HEK293 (cell line): ENCODE measurements at regions not wholly inside any gene's neighbourhood (a gene's known extent, or its start where the extent isn't known, plus 50 kb on each side); places are given as distances from the start of the nearest gene placed in this dataset.

Experiments
- CTCF ChIA-PET: fragments of 350-600 bp; formaldehyde crosslinking; extraction: SDS; loops from one replicate; lab custom pipeline; 2021; ENCODE audit warnings: antibody characterized with exemption; lab: Yijun Ruan, JAX
- POLR2A ChIA-PET: fragments of 300-600 bp; formaldehyde crosslinking; extraction: SDS; loops from one replicate; lab custom pipeline; 2020; ENCODE audit warnings: antibody characterized with exemption, inconsistent platforms; lab: Yijun Ruan, JAX
- H3K27ac ChIP-seq: fragments of 200-500 bp; sonication (Bioruptor generic); 2 replicates; pipeline ENCODE4 v1.5.1; 2014; ENCODE audit warnings: low read depth, low read length, control low read depth, inconsistent platforms; ENCODE audit errors: extremely low read depth
- H3K36me3 ChIP-seq, 2 experiments: fragments of 200-500 bp in 1 of 2; sonication (Bioruptor generic) in 1 of 2; 1 replicate in 1 of 2; 2 replicates in 1 of 2; pipeline ENCODE4 v1.5.1; 2014 to 2017; ENCODE audit warnings: inconsistent platforms in 2 of 2, low read length in 2 of 2; ENCODE audit not compliant: control insufficient read depth in 2 of 2, insufficient read depth in 1 of 2
- H3K4me1 ChIP-seq: fragments of 200-500 bp; sonication (Bioruptor generic); 2 replicates; pipeline ENCODE4 v1.5.1; 2014; ENCODE audit warnings: mild to moderate bottlenecking, low read length, inconsistent platforms; ENCODE audit not compliant: control insufficient read depth, insufficient read depth
- H3K4me3 ChIP-seq: 2 replicates; pipeline ENCODE4 v1.5.1; 2011; ENCODE audit warnings: low read depth, mild to moderate bottlenecking, control low read depth, low read length, moderate library complexity
- H3K9me3 ChIP-seq: fragments of 200-500 bp; sonication (Bioruptor generic); 2 replicates; pipeline ENCODE4 v1.5.1; 2014; ENCODE audit warnings: low read depth, low read length, inconsistent platforms; ENCODE audit not compliant: control insufficient read depth, insufficient read depth
- BCL11A ChIP-seq: fragments of 450-650 bp; formaldehyde crosslinking; IDR thresholded peaks from 2 replicates; pipeline ENCODE4 v1.5.1; 2016; ENCODE audit warnings: low read depth, missing biosample characterization, missing genetic modification characterization
- HOXC10 ChIP-seq: sonication (generic); formaldehyde crosslinking; IDR thresholded peaks from 2 replicates; pipeline ENCODE4 v1.8.1; 2023; ENCODE audit warnings: mild to moderate bottlenecking, missing genetic modification reagents
- OSR2 ChIP-seq: fragments of 450-650 bp; formaldehyde crosslinking; IDR thresholded peaks from 2 replicates; pipeline ENCODE4 v1.5.1; 2016; ENCODE audit warnings: missing biosample characterization, missing genetic modification characterization
- PRDM10 ChIP-seq: fragments of 450-650 bp; formaldehyde crosslinking; IDR thresholded peaks from 2 replicates; pipeline ENCODE4 v1.5.1; 2016; ENCODE audit warnings: missing biosample characterization, missing genetic modification characterization
- TCF7L2 ChIP-seq: IDR thresholded peaks from 2 replicates; pipeline ENCODE4 v1.6.1; 2011; ENCODE audit warnings: low read depth, mild to moderate bottlenecking, inconsistent platforms, low read length, moderate library complexity, borderline replicate concordance
- TRIM28 ChIP-seq: IDR thresholded peaks from 2 replicates; pipeline ENCODE4 v1.6.1; 2011; ENCODE audit warnings: low read length, control low read depth, borderline replicate concordance
- ZBTB7A ChIP-seq: fragments of 450-650 bp; formaldehyde crosslinking; IDR thresholded peaks from 2 replicates; pipeline ENCODE4 v1.5.1; 2016; ENCODE audit warnings: low read depth, missing biosample characterization, missing genetic modification characterization
- ZNF184 ChIP-seq: fragments of 450-650 bp; IDR thresholded peaks from 2 replicates; pipeline ENCODE4 v1.5.1; 2018; ENCODE audit warnings: missing biosample characterization, mild to moderate bottlenecking, missing genetic modification characterization
- ZNF24 ChIP-seq: fragments of 450-650 bp; formaldehyde crosslinking; IDR thresholded peaks from 2 replicates; pipeline ENCODE4 v1.5.1; 2016; ENCODE audit warnings: missing biosample characterization, missing genetic modification characterization
- ZNF266 ChIP-seq: fragments of 450-650 bp; formaldehyde crosslinking; IDR thresholded peaks from 2 replicates; pipeline ENCODE4 v1.5.1; 2016; ENCODE audit warnings: missing biosample characterization, missing genetic modification characterization, low read depth
- ZNF488 ChIP-seq: fragments of 450-650 bp; formaldehyde crosslinking; IDR thresholded peaks from 2 replicates; pipeline ENCODE4 v1.5.1; 2016; ENCODE audit warnings: missing biosample characterization, missing genetic modification characterization
- ZNF510 ChIP-seq: fragments of 450-650 bp; formaldehyde crosslinking; IDR thresholded peaks from 2 replicates; pipeline ENCODE4 v1.5.1; 2018; ENCODE audit warnings: mild to moderate bottlenecking, missing genetic modification characterization, missing biosample characterization; ENCODE audit not compliant: insufficient replicate concordance
- ZNF571 ChIP-seq: fragments of 450-650 bp; formaldehyde crosslinking; IDR thresholded peaks from 2 replicates; pipeline ENCODE4 v1.5.0; 2017; ENCODE audit warnings: missing biosample characterization, missing genetic modification characterization
- ZNF585B ChIP-seq: fragments of 450-650 bp; formaldehyde crosslinking; IDR thresholded peaks from 2 replicates; pipeline ENCODE4 v1.5.1; 2016; ENCODE audit warnings: missing biosample characterization, missing genetic modification characterization
- ZNF639 ChIP-seq: fragments of 450-650 bp; formaldehyde crosslinking; IDR thresholded peaks from 2 replicates; pipeline ENCODE4 v1.5.1; 2016; ENCODE audit warnings: missing biosample characterization, missing genetic modification characterization
- ZNF701 ChIP-seq: fragments of 450-650 bp; formaldehyde crosslinking; IDR thresholded peaks from 2 replicates; pipeline ENCODE4 v1.5.1; 2016; ENCODE audit warnings: missing biosample characterization, missing genetic modification characterization

- Histone ChIP-seq H3K36me3 (no peaks in the 10 kb centered on the region), H3K27ac (no peak overlapping the region), H3K9me3 (no peaks in the 10 kb centered on the region), H3K4me1 (no peaks in the 10 kb centered on the region), H3K4me3 (no peak overlapping the region)
- POLR2A ChIA-PET = no interaction called here
- CTCF ChIA-PET = no interaction called here
- TF ChIP-seq ZNF571 (tag by site-specific recombination) (no peak), TRIM28 (no peak), ZNF24 (tag by site-specific recombination) (no peak), ZNF488 (no peak), ZNF510 (no peak), TCF7L2 (no peak), HOXC10 (no peak)
These were observed 491.1 kb downstream of the BRINP3 start for GRCh38 chr1:189986516-189986915.

DNA sequence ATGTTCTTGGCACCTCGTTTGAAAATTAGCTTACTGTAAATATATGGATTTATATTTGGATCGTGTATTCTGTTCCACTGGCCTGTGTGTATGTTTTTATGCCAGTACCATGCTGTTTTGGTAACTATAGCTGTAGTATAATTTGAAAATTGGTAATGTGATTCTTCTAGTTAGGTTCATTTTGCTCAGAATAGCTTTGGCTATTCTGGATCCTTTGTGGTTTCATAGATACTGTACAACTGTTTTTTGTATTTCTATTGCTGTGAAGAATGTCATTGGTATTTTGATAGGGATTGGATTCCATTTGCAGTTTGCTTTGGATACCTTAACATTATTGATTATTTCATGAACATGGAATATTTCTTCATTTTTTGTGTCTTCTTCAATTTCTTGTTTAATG, 490.2 kb downstream of the BRINP3 start:
- Histone ChIP-seq H3K27ac (no peak overlapping the region), H3K4me1 (no peaks in the 10 kb centered on the region), H3K4me3 (no peak overlapping the region), H3K9me3 (no peaks in the 10 kb centered on the region), H3K36me3 (no peaks in the 10 kb centered on the region)
- CTCF ChIA-PET = no interaction called here
- POLR2A ChIA-PET = no interaction called here
- TF ChIP-seq ZNF701 (no peak), ZNF184 (tag by site-specific recombination) (no peak), ZBTB7A (tag by site-specific recombination) (no peak), ZNF585B (tag by site-specific recombination) (no peak), OSR2 (tag by site-specific recombination) (no peak), ZNF639 (tag by site-specific recombination) (no peak)

GRCh38 chr1:189992856-189993255, 484.8 kb downstream of the BRINP3 start:
- H3K36me3 ChIP-seq = no peaks in the 10 kb centered on the region
- H3K4me1 ChIP-seq = no peaks in the 10 kb centered on the region
- ChIA-PET CTCF (no interaction called here), POLR2A (no interaction called here)
- no peak for TF ChIP-seq PRDM10 (tag by site-specific recombination)
- no peak for TF ChIP-seq ZNF266 (tag by site-specific recombination)
- TF ChIP-seq BCL11A = no peak
- no peak overlapping the region for H3K4me3 ChIP-seq
- no peaks in the 10 kb centered on the region for H3K9me3 ChIP-seq
- no peak overlapping the region for H3K27ac ChIP-seq
